Ovary (tissue), 3 donors: ENCODE measurements at regions not wholly inside any gene's neighbourhood (a gene's known extent, or its start where the extent isn't known, plus 50 kb on each side); places are given as distances from the start of the nearest gene placed in this dataset.

ENCODE experiments used
- EP300 ChIP-seq: sonication (generic); formaldehyde crosslinking; IDR thresholded peaks from one replicate; pipeline ENCODE4 v1.6.1; 2017; ENCODE audit warnings: antibody characterized with exemption
- POLR2A ChIP-seq: fragments of 450-650 bp; IDR thresholded peaks from one replicate; pipeline ENCODE4 v1.6.1; 2017; ENCODE audit warnings: antibody characterized with exemption, mild to moderate bottlenecking, moderate library complexity
- TF ChIP-seq, protein P1 (sequence below), 3 donors: fragments of 450-650 bp in 2 of 3; fragments of 200-600 bp in 1 of 3; IDR thresholded peaks; one replicate each; pipeline versions ENCODE4 v1.5.1 to v1.8.0; 2016 to 2022; ENCODE audit warnings: antibody characterized with exemption in 3 of 3, mild to moderate bottlenecking in 1 of 3
- donor health status: DM: no; HTN: no; CAD: no.

DNA sequence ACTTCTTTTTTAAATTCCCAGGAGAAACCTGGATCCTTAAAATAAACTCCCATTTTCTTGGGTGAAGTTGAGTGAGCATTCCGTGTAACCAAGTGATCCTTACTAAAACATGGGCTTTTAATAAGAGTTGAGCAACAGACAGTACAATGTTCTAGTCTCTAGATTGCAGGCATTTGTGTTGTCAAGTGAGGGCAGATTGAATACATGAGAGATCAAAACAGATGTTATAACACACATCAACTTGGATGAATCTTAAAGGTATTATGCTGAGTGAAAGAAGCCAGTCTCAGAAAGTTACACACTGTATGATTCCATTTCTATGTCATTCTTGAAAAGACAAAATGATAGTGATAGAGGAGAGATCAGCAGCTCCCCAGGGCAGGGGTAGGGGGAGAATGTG lies 213.9 kb upstream of the CCDC196 start:
- no peak for TF ChIP-seq POLR2A
- TF ChIP-seq, protein P1, sequence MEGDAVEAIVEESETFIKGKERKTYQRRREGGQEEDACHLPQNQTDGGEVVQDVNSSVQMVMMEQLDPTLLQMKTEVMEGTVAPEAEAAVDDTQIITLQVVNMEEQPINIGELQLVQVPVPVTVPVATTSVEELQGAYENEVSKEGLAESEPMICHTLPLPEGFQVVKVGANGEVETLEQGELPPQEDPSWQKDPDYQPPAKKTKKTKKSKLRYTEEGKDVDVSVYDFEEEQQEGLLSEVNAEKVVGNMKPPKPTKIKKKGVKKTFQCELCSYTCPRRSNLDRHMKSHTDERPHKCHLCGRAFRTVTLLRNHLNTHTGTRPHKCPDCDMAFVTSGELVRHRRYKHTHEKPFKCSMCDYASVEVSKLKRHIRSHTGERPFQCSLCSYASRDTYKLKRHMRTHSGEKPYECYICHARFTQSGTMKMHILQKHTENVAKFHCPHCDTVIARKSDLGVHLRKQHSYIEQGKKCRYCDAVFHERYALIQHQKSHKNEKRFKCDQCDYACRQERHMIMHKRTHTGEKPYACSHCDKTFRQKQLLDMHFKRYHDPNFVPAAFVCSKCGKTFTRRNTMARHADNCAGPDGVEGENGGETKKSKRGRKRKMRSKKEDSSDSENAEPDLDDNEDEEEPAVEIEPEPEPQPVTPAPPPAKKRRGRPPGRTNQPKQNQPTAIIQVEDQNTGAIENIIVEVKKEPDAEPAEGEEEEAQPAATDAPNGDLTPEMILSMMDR (IDR thresholded peaks at IDR 0.05), result no peak
- TF ChIP-seq EP300, result no peak
